GM19452 (cell line): ENCODE measurements at regions not wholly inside any gene's neighbourhood (a gene's known extent, or its start where the extent isn't known, plus 50 kb on each side); places are given as distances from the start of the nearest gene placed in this dataset.
"Not testable (repeated sequence)": the region's sequence is repeated elsewhere in the genome, so short reads cannot be mapped to it uniquely, and the experiment has no call there.

ENCODE experiments used
- ATAC-seq: cut with Tn5 transposase; IDR thresholded peaks from one replicate; pipeline ENCODE4 v1.9.1; 2021; ENCODE audit not compliant: unreplicated experiment

- ATAC-seq = no peak
Observed at GRCh38 chr3:153958635-153959595, 162.3 kb upstream of the ARHGEF26 start.

GRCh38 chr3:153960458-153961074 lies 160.6 kb upstream of the ARHGEF26 start:
- no peak for ATAC-seq

GRCh38 chr3:153961494-153961893 lies 159.7 kb upstream of the ARHGEF26 start:
- no peak for ATAC-seq

- no peak for ATAC-seq
Observed at GRCh38 chr3:153963012-153963411, 158.2 kb upstream of the ARHGEF26 start.

- ATAC-seq = no peak
Observed at GRCh38 chr3:153967260-153967659, 153.9 kb upstream of the ARHGEF26 start.

GRCh38 chr3:153970047-153970446 lies 151.1 kb upstream of the ARHGEF26 start:
- ATAC-seq = peak; percentile 48

GRCh38 chr3:153970741-153971347 lies 150.3 kb upstream of the ARHGEF26 start:
- ATAC-seq = no peak

- ATAC-seq = peak; percentile 61
Observed at GRCh38 chr3:153972862-153973261, 148.3 kb upstream of the ARHGEF26 start.

- peak; percentile 44 for ATAC-seq
Observed at GRCh38 chr3:153973722-153974265, 147.4 kb upstream of the ARHGEF26 start.

- no peak for ATAC-seq
Observed at GRCh38 chr3:153974614-153975013, 146.6 kb upstream of the ARHGEF26 start.

GRCh38 chr3:153976891-153977554 lies 144.2 kb upstream of the ARHGEF26 start:
- no peak for ATAC-seq

GRCh38 chr3:153978006-153978405 lies 143.2 kb upstream of the ARHGEF26 start:
- no peak for ATAC-seq

GRCh38 chr3:153979418-153980251 lies 141.6 kb upstream of the ARHGEF26 start:
- ATAC-seq = no peak

- no peak for ATAC-seq
Observed at GRCh38 chr3:153980252-153980590, 141.0 kb upstream of the ARHGEF26 start.

- ATAC-seq = not testable (repeated sequence)
Observed at GRCh38 chr3:153997364-153997763, 123.8 kb upstream of the ARHGEF26 start.

- no peak for ATAC-seq
Observed at GRCh38 chr3:154003649-154004048, 117.5 kb upstream of the ARHGEF26 start.

- no peak for ATAC-seq
Observed at GRCh38 chr3:154011036-154011435, 110.2 kb upstream of the ARHGEF26 start.

GRCh38 chr3:154013736-154014135 lies 107.5 kb upstream of the ARHGEF26 start:
- ATAC-seq = no peak

GRCh38 chr3:154015307-154015706 lies 105.9 kb upstream of the ARHGEF26 start:
- ATAC-seq = no peak

GRCh38 chr3:154018100-154018696 lies 103.0 kb upstream of the ARHGEF26 start:
- peak; percentile 55 for ATAC-seq
